Astrocyte (in vitro differentiated cells and primary cell): ENCODE measurements at regions not wholly inside any gene's neighbourhood (a gene's known extent, or its start where the extent isn't known, plus 50 kb on each side); places are given as distances from the start of the nearest gene placed in this dataset.

Experiments used
- DNase-seq: peaks from one replicate; pipeline ENCODE4 v3.0.0-alpha.2; 2010; ENCODE audit warnings: low read depth
- FAIRE-seq: peaks from 2 replicates; lab custom pipeline; 2011; peaks lifted over from hg19 to GRCh38; lab: Jason Lieb, UNC
- H2AFZ ChIP-seq: 2 replicates; pipeline ENCODE4 v1.6.0; 2012; ENCODE audit warnings: low read depth, low read length, inconsistent platforms
- H3K27ac ChIP-seq: 2 replicates; pipeline ENCODE4 v1.5.1; 2011; ENCODE audit warnings: low read depth, low read length, inconsistent platforms
- H3K27me3 ChIP-seq: 2 replicates; pipeline ENCODE4 v1.6.0; 2011; ENCODE audit warnings: low read length, inconsistent platforms; ENCODE audit not compliant: insufficient read depth
- H3K36me3 ChIP-seq: 2 replicates; pipeline ENCODE4 v1.5.1; 2011; ENCODE audit warnings: low read length, inconsistent platforms; ENCODE audit not compliant: insufficient read depth
- H3K4me1 ChIP-seq: 2 replicates; pipeline ENCODE4 v1.5.1; 2011; ENCODE audit warnings: low read length, inconsistent platforms; ENCODE audit not compliant: insufficient read depth
- H3K4me2 ChIP-seq: 2 replicates; pipeline ENCODE4 v1.6.0; 2012; ENCODE audit warnings: low read length, inconsistent platforms
- H3K4me3 ChIP-seq: 2 replicates; pipeline ENCODE4 v1.5.1; 2011; ENCODE audit warnings: low read depth, mild to moderate bottlenecking, low read length, inconsistent platforms; ENCODE audit not compliant: insufficient read depth
- H3K79me2 ChIP-seq: 2 replicates; pipeline ENCODE4 v1.6.0; 2012; ENCODE audit warnings: mild to moderate bottlenecking, low read length, inconsistent platforms; ENCODE audit not compliant: insufficient read depth
- H3K9ac ChIP-seq: 2 replicates; pipeline ENCODE4 v1.6.0; 2012; ENCODE audit warnings: mild to moderate bottlenecking, low read length, inconsistent platforms
- H3K9me3 ChIP-seq: 2 replicates; pipeline ENCODE4 v1.5.1; 2012; ENCODE audit warnings: low read depth, mild to moderate bottlenecking, low read length, inconsistent platforms; ENCODE audit not compliant: insufficient read depth
- H4K20me1 ChIP-seq: 2 replicates; pipeline ENCODE4 v1.6.0; 2012; ENCODE audit warnings: low read length, inconsistent platforms; ENCODE audit not compliant: insufficient read depth
- H3K27ac Mint-ChIP-seq: one replicate; pipeline ENCODE4 v1.8.0; 2021; ENCODE audit warnings: mild to moderate bottlenecking, mixed read lengths; ENCODE audit not compliant: unreplicated experiment
- H3K27me3 Mint-ChIP-seq: one replicate; pipeline ENCODE4 v1.8.0; 2021; ENCODE audit warnings: low read depth, mixed read lengths; ENCODE audit not compliant: unreplicated experiment
- H3K36me3 Mint-ChIP-seq: one replicate; pipeline ENCODE4 v1.8.0; 2021; ENCODE audit warnings: low read depth, mixed read lengths; ENCODE audit not compliant: unreplicated experiment
- H3K4me1 Mint-ChIP-seq: one replicate; pipeline ENCODE4 v1.8.0; 2021; ENCODE audit warnings: low read depth, mixed read lengths; ENCODE audit not compliant: unreplicated experiment
- H3K4me3 Mint-ChIP-seq: one replicate; pipeline ENCODE4 v1.8.0; 2021; ENCODE audit warnings: mild to moderate bottlenecking, moderate library complexity, mixed read lengths; ENCODE audit not compliant: unreplicated experiment
- H3K9me3 Mint-ChIP-seq: one replicate; pipeline ENCODE4 v1.8.0; 2021; ENCODE audit warnings: mild to moderate bottlenecking, mixed read lengths; ENCODE audit not compliant: unreplicated experiment
- CTCF ChIP-seq: IDR thresholded peaks from 2 replicates; pipeline ENCODE4 v1.5.1; 2011; ENCODE audit warnings: low read depth, mild to moderate bottlenecking, inconsistent platforms, low read length, moderate library complexity; ENCODE audit not compliant: insufficient read depth
- EZH2 ChIP-seq: IDR thresholded peaks from 2 replicates; pipeline ENCODE4 v1.6.1; 2012; ENCODE audit warnings: mild to moderate bottlenecking, low read length, inconsistent platforms; ENCODE audit not compliant: insufficient read depth

- H3K9me3 ChIP-seq: no peaks in the 10 kb centered on the region
- H3K27me3 ChIP-seq: no peaks in the 10 kb centered on the region
- no peak overlapping the region for H3K4me3 ChIP-seq
- Mint-ChIP-seq H3K4me1 (peaks cover 4% of the 10 kb centered on the region), H3K27me3 (peaks cover 6% of the 10 kb centered on the region), H3K36me3 (no peaks in the 10 kb centered on the region), H3K4me3 (no peak overlapping the region), H3K27ac (no peak overlapping the region), H3K9me3 (peaks cover 3% of the 10 kb centered on the region)
- no peak overlapping the region for H3K27ac ChIP-seq
- H3K4me1 ChIP-seq: no peaks in the 10 kb centered on the region
- no peak overlapping the region for H3K4me2 ChIP-seq
- no peaks in the 10 kb centered on the region for H4K20me1 ChIP-seq
- no peak overlapping the region for H3K9ac ChIP-seq
- H3K79me2 ChIP-seq: no peaks in the 10 kb centered on the region
- no peaks in the 10 kb centered on the region for H3K36me3 ChIP-seq
- H2AFZ ChIP-seq: no peak overlapping the region
- TF ChIP-seq CTCF: no peak
- no peak for TF ChIP-seq EZH2
- no peak for DNase-seq
- no peak for FAIRE-seq
Observed at GRCh38 chr20:40146071-40146470, 543.0 kb downstream of the MAFB start.

GRCh38 chr20:40144581-40144980 is 544.5 kb downstream of the MAFB start:
- no peaks in the 10 kb centered on the region for H3K36me3 Mint-ChIP-seq
- H2AFZ ChIP-seq: no peak overlapping the region
- DNase-seq (no peak), FAIRE-seq (no peak)
- no peak overlapping the region for H3K4me3 ChIP-seq
- H3K9me3 Mint-ChIP-seq: peaks cover 3% of the 10 kb centered on the region
- peaks cover 2% of the 10 kb centered on the region for H3K4me1 Mint-ChIP-seq
- no peaks in the 10 kb centered on the region for H3K36me3 ChIP-seq
- no peaks in the 10 kb centered on the region for H3K4me1 ChIP-seq
- TF ChIP-seq EZH2 (no peak), CTCF (no peak)
- H3K27ac Mint-ChIP-seq: no peak overlapping the region
- peaks cover 6% of the 10 kb centered on the region for H3K27me3 Mint-ChIP-seq
- H3K79me2 ChIP-seq: no peaks in the 10 kb centered on the region
- no peak overlapping the region for H3K9ac ChIP-seq
- H4K20me1 ChIP-seq: no peaks in the 10 kb centered on the region
- no peak overlapping the region for H3K4me2 ChIP-seq
- H3K4me3 Mint-ChIP-seq: no peak overlapping the region
- H3K9me3 ChIP-seq: no peaks in the 10 kb centered on the region
- no peak overlapping the region for H3K27ac ChIP-seq
- no peaks in the 10 kb centered on the region for H3K27me3 ChIP-seq

GRCh38 chr20:40134176-40134575 is 554.9 kb downstream of the MAFB start:
- Histone ChIP-seq H3K27me3 (no peaks in the 10 kb centered on the region), H3K9me3 (peaks cover 3% of the 10 kb centered on the region), H3K4me2 (no peak overlapping the region), H3K27ac (no peak overlapping the region), H4K20me1 (no peaks in the 10 kb centered on the region), H3K4me1 (no peaks in the 10 kb centered on the region), H2AFZ (no peak overlapping the region), H3K4me3 (no peak overlapping the region), H3K79me2 (no peaks in the 10 kb centered on the region), H3K36me3 (no peaks in the 10 kb centered on the region), H3K9ac (no peak overlapping the region)
- TF ChIP-seq EZH2 (no peak), CTCF (no peak)
- H3K4me1 Mint-ChIP-seq: no peaks in the 10 kb centered on the region
- no peak overlapping the region for H3K27ac Mint-ChIP-seq
- DNase-seq (no peak), FAIRE-seq (no peak)
- H3K9me3 Mint-ChIP-seq: peaks cover 6% of the 10 kb centered on the region
- H3K36me3 Mint-ChIP-seq: no peaks in the 10 kb centered on the region
- H3K27me3 Mint-ChIP-seq: no peaks in the 10 kb centered on the region
- no peak overlapping the region for H3K4me3 Mint-ChIP-seq
